ENCODE measurements at regions not wholly inside any gene's neighbourhood (a gene's known extent, or its start where the extent isn't known, plus 50 kb on each side); places are given as distances from the start of the nearest gene placed in this dataset.

GRCh38 chr3:31438742-31439141 lies 94.0 kb upstream of the STT3B start:
- H3K36me3 Mint-ChIP-seq (ENCODE audit: low read depth): peaks cover 15% of the 10 kb centered on the region
- no peaks in the 10 kb centered on the region for H3F3A ChIP-seq (replicated peaks; ENCODE audit: low read depth)
- H3K27ac Mint-ChIP-seq: no peak overlapping the region
- H3K79me2 ChIP-seq (replicated peaks; ENCODE audit: insufficient read depth): no peaks in the 10 kb centered on the region
- peaks cover 19% of the 10 kb centered on the region; the same call in 2 of the 3 replicates for H3K4me1 Mint-ChIP-seq
- no peak overlapping the region for H3K4me3 ChIP-seq
- no peaks in the 10 kb centered on the region for H3K9me2 ChIP-seq (ENCODE audit: insufficient read depth)
- H2AFZ ChIP-seq: no peak overlapping the region
- H3K4me2 ChIP-seq: no peak overlapping the region
- DNase-seq (ENCODE audit: low spot score): no peak
- no peaks in the 10 kb centered on the region for H3K27me3 ChIP-seq (ENCODE audit: insufficient read depth)
- H3K27ac ChIP-seq (ENCODE audit: low read depth): no peak overlapping the region
- H3K27me3 Mint-ChIP-seq (ENCODE audit: insufficient read depth, low read depth, poor library complexity): peaks cover 2% of the 10 kb centered on the region
- no peaks in the 10 kb centered on the region for H3K36me3 ChIP-seq (ENCODE audit: insufficient read depth)
- H3K4me3 Mint-ChIP-seq: no peak overlapping the region
- H3K9me3 Mint-ChIP-seq: peaks cover 15% of the 10 kb centered on the region
- TF ChIP-seq ZNF462 (CRISPR knock-in tag; IDR thresholded peaks at IDR 0.05) (no peak), NANOG (IDR thresholded peaks at IDR 0.05; ENCODE audit: borderline replicate concordance) (no peak), JUNB (IDR thresholded peaks at IDR 0.05; ENCODE audit: unreplicated experiment) (no peak)
- ATAC-seq: no peak
- H3K4me1 ChIP-seq (ENCODE audit: insufficient read depth): peaks cover 7% of the 10 kb centered on the region; the same call in 1 of the 2 replicates
- no peaks in the 10 kb centered on the region for H4K20me1 ChIP-seq (replicated peaks; ENCODE audit: insufficient read depth)

- DNase-seq (ENCODE audit: low spot score): no peak
- Histone ChIP-seq H3K27ac (ENCODE audit: low read depth) (no peak overlapping the region), H3K27me3 (ENCODE audit: insufficient read depth) (no peaks in the 10 kb centered on the region), H4K20me1 (replicated peaks; ENCODE audit: insufficient read depth) (no peaks in the 10 kb centered on the region), H3K4me2 (no peak overlapping the region), H2AFZ (peak overlapping the region; percentile 28; the same call in 1 of the 2 replicates), H3K4me3 (no peak overlapping the region), H3F3A (replicated peaks; ENCODE audit: low read depth) (no peaks in the 10 kb centered on the region), H3K79me2 (replicated peaks; ENCODE audit: insufficient read depth) (no peaks in the 10 kb centered on the region), H3K4me1 (ENCODE audit: insufficient read depth) (peaks cover 7% of the 10 kb centered on the region; the same call in 1 of the 2 replicates), H3K36me3 (ENCODE audit: insufficient read depth) (no peaks in the 10 kb centered on the region), H3K9me2 (ENCODE audit: insufficient read depth) (no peaks in the 10 kb centered on the region)
- H3K4me1 Mint-ChIP-seq: peaks cover 24% of the 10 kb centered on the region; the same call in 2 of the 3 replicates
- ATAC-seq: no peak
- no peak overlapping the region for H3K27ac Mint-ChIP-seq
- H3K9me3 Mint-ChIP-seq: peaks cover 15% of the 10 kb centered on the region
- H3K36me3 Mint-ChIP-seq (ENCODE audit: low read depth): peaks cover 15% of the 10 kb centered on the region
- peaks cover 2% of the 10 kb centered on the region for H3K27me3 Mint-ChIP-seq (ENCODE audit: insufficient read depth, low read depth, poor library complexity)
- H3K4me3 Mint-ChIP-seq: no peak overlapping the region
- TF ChIP-seq, protein P1, sequence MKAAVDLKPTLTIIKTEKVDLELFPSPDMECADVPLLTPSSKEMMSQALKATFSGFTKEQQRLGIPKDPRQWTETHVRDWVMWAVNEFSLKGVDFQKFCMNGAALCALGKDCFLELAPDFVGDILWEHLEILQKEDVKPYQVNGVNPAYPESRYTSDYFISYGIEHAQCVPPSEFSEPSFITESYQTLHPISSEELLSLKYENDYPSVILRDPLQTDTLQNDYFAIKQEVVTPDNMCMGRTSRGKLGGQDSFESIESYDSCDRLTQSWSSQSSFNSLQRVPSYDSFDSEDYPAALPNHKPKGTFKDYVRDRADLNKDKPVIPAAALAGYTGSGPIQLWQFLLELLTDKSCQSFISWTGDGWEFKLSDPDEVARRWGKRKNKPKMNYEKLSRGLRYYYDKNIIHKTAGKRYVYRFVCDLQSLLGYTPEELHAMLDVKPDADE (IDR thresholded peaks at IDR 0.05): no peak
- no peak for TF ChIP-seq NANOG (IDR thresholded peaks at IDR 0.05; ENCODE audit: borderline replicate concordance)
These were observed 92.6 kb upstream of the STT3B start for GRCh38 chr3:31439890-31440750.
